Heart left ventricle (tissue), 16 donors: ENCODE measurements at regions not wholly inside any gene's neighbourhood (a gene's known extent, or its start where the extent isn't known, plus 50 kb on each side); places are given as distances from the start of the nearest gene placed in this dataset.

Experiments
- ATAC-seq, 4 donors: fragments of 200-7000 bp; cut with Tn5 transposase; one replicate each; pipeline ENCODE4 v1.9.1; 2020 to 2022; ENCODE audit warnings: moderate library complexity in 4 of 4, mild to moderate bottlenecking in 3 of 4, moderate number of reproducible peaks in 1 of 4
- DNase-seq, 5 donors: peaks; one replicate each; pipeline ENCODE4 v3.0.0-alpha.2; 2020
- H3K27ac ChIP-seq, 12 donors: fragments of 200-600 bp; sonication (generic) in 4 of 12; one replicate each; pipeline versions ENCODE4 v1.5.0 to v1.8.0; 2016 to 2022; ENCODE audit warnings: mild to moderate bottlenecking in 2 of 12
- H3K27me3 ChIP-seq, 9 donors: fragments of 200-600 bp; sonication (generic) in 2 of 9; one replicate each; pipeline versions ENCODE4 v1.5.1 to v1.8.0; 2016 to 2022; ENCODE audit warnings: mild to moderate bottlenecking in 3 of 9
- H3K36me3 ChIP-seq, 9 donors: fragments of 200-600 bp; sonication (generic) in 2 of 9; one replicate each; pipeline versions ENCODE4 v1.5.0 to v1.8.0; 2018 to 2022; ENCODE audit warnings: mild to moderate bottlenecking in 2 of 9
- H3K4me1 ChIP-seq, 12 donors: fragments of 200-600 bp; sonication (generic) in 4 of 12; one replicate each; pipeline versions ENCODE4 v1.5.0 to v1.8.0; 2016 to 2022; ENCODE audit warnings: mild to moderate bottlenecking in 3 of 12
- H3K4me3 ChIP-seq, 12 donors: fragments of 200-600 bp; sonication (generic) in 4 of 12; one replicate each; pipeline versions ENCODE4 v1.5.0 to v1.8.0; 2017 to 2022; ENCODE audit warnings: mild to moderate bottlenecking in 9 of 12, moderate library complexity in 4 of 12
- H3K9me3 ChIP-seq, 12 donors: fragments of 200-600 bp; sonication (generic) in 4 of 12; one replicate each; pipeline versions ENCODE4 v1.5.0 to v1.8.0; 2016 to 2022; ENCODE audit warnings: mild to moderate bottlenecking in 1 of 12
- POLR2A ChIP-seq, 2 donors: fragments of 450-650 bp; IDR thresholded peaks; one replicate each; pipeline ENCODE4 v1.6.1; 2017; ENCODE audit warnings: antibody characterized with exemption in 2 of 2, mild to moderate bottlenecking in 2 of 2, moderate library complexity in 2 of 2
- WGBS, 4 donors: extraction: QIAGEN DNeasy Blood & Tissue Kit in 2 of 4; methylation state at CpG; one replicate each; pipeline versions ENCODE4 v1.1.5 to v1.1.7; 2013 to 2018; 5-methylcytosine and 5-hydroxymethylcytosine counted together
- intact Hi-C, 10 donors: fragments of 100-400 bp; cut with DNase I; formaldehyde crosslinking; loops; one replicate each; pipeline versions ENCODE4 v1.11.1 to v1.14.2; 2022
- TF ChIP-seq, protein P1 (sequence below), 12 donors: fragments of 200-600 bp; sonication (generic) in 4 of 12; IDR thresholded peaks; one replicate each; pipeline versions ENCODE4 v1.5.0 to v1.8.0; 2018 to 2022; ENCODE audit warnings: antibody characterized with exemption in 12 of 12, mild to moderate bottlenecking in 5 of 12
- donor health status: ischemic (EF 13 %, LVEDD 7.1; RV severe dilation, severe dysfunction).
- donor health status: healthy with polysubstance abuse.
- donor health status: DM: no; HTN: yes; CAD: no.
- donor health status: DM: no; HTN: no; CAD: no.
- donor health status: ischemic (EF 25% LVEDD 6.9; RV normal size, moderate dysfunction).
- donor health status: ischemic (EF 25% LVEDD 5.7; RV mildly dilated, moderate dysfunction).
- donor health status: healthy.
- donor health status: DM: yes; HTN: yes; CAD: no.
- donor health status: ischemic (EF 35%, LVEDD 5.7; RV mildly dilated, moderate dysfunction).
- donor health status: nonischemic (EF 11% LVEDD 7.7; RV severe dilation, severe dysfunction).
- donor health status: DM: yes; HTN: yes; CAD: no.
- donor health status: PGD.
- donor health status: ischemic (EF 29% LVEDD 5.4; RV normal size, mild dysfunction).
- donor health status: nonischemic (EF 23%, LVEDD 6.1; RV moderate dilation, normal function).

DNA sequence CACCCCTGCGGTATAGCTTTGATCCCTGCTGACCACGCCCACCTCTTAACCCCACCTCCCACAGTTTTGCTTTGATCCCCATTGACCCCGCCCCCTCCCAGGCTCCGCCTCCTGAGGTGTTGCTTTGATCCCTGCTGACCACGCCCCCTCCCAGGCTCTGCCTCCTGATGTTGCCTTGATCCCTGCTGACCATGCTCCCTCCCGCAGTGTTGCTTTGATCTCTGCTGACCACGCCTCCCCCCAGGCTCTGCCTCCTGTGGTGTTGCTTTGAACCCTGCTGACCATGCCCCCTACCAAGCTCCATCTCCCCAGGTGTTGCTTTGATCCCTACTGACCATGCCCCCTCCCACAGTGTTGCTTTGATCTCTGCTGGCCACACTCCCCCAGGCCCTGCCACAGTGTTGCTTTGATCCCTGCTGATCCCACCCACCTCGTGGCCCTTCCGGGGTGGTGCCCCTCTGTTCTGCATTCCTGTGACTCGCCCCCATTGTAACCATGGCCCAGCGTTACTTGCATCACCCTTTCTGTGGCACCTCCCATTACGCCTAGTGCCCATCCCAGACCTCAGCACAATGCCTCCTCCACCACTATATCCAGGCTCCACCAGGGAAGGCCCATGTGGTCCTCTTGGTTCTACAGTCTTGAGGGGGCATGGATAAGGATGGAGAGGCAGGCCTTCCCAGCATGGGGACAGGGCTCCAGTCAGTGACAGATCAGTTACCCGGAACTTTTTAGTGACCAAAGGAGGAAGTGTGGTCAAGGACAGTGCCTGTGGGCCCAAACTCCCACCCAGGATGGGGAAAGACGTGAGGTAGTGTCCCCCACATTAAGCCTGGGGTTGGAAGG is 70.8 kb downstream of the ADRA2C start:
- H3K4me1 ChIP-seq, result no peaks in the 10 kb centered on the region
- intact Hi-C loops, result no loop called here
- 45 to 54% (median 51%) methylated on average over 14 of the region's 14 CpGs for WGBS, 4 donors
- peaks cover 0 to 47% (median 19%) of the 10 kb centered on the region in 9 donors for H3K27me3 ChIP-seq
- H3K4me3 ChIP-seq, result no peak overlapping the region
- H3K9me3 ChIP-seq, result peaks cover 0 to 8% (median 0%) of the 10 kb centered on the region in 12 donors
- no peak overlapping the region for H3K27ac ChIP-seq
- peak in 1 of 5 donors; percentile 36 for DNase-seq
- H3K36me3 ChIP-seq, result no peaks in the 10 kb centered on the region
- no peak for ATAC-seq
- no peak for TF ChIP-seq POLR2A (IDR thresholded peaks at IDR 0.05)
- TF ChIP-seq, protein P1, sequence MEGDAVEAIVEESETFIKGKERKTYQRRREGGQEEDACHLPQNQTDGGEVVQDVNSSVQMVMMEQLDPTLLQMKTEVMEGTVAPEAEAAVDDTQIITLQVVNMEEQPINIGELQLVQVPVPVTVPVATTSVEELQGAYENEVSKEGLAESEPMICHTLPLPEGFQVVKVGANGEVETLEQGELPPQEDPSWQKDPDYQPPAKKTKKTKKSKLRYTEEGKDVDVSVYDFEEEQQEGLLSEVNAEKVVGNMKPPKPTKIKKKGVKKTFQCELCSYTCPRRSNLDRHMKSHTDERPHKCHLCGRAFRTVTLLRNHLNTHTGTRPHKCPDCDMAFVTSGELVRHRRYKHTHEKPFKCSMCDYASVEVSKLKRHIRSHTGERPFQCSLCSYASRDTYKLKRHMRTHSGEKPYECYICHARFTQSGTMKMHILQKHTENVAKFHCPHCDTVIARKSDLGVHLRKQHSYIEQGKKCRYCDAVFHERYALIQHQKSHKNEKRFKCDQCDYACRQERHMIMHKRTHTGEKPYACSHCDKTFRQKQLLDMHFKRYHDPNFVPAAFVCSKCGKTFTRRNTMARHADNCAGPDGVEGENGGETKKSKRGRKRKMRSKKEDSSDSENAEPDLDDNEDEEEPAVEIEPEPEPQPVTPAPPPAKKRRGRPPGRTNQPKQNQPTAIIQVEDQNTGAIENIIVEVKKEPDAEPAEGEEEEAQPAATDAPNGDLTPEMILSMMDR (IDR thresholded peaks at IDR 0.05), result no peak

DNA sequence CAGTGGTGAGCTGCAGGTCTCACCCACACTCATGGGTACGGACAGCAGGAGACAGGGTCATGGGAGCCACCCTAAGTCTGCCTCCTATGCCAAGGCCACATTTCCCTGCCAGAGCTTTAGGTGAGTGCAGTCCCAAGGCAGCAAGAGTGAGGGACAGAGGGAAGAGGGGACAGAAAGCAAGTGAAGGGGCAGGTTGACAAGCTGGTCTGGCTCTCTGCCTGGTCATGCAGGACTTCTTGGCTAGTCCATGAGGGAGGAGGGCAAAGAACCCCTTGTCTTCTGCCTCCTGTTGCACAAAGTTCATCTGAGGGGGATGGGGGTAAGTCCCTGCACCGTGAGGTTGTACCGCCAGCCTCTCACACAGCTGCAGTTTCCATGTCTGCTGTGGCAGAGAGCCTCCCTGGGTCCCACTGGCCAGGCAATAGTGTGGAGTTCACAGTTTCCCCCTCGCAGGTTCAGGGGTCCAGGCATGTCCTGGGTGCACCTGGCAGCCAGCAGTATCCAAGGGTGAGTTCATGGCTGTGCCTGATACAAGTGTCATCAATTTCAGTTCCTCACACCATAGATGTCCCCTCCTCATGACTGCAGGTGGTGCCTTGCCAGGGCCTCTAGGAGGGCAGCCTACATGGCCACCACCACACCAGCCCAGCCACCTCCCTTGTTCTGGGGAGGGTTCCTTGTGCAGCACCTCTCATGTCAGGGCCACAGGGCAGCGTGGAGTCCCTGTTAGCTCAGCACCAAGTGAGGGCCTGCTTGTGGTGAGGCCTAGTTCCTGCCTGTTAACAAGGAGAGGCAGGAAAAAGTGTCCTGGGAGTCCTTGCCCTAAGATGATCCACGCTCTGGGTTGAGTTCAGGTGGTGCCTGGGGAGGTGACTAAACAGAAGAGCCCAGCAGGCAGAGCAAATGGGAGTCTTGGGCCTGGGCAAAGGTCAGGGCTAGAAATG is 72.5 kb downstream of the ADRA2C start:
- TF ChIP-seq, protein P1 (IDR thresholded peaks at IDR 0.05), result no peak
- no peak for TF ChIP-seq POLR2A (IDR thresholded peaks at IDR 0.05)
- Histone ChIP-seq H3K4me3 (no peak overlapping the region), H3K9me3 (peaks cover 0 to 8% (median 0%) of the 10 kb centered on the region in 12 donors), H3K27me3 (peaks cover 0 to 37% (median 13%) of the 10 kb centered on the region in 9 donors), H3K27ac (no peak overlapping the region), H3K36me3 (no peaks in the 10 kb centered on the region), H3K4me1 (no peaks in the 10 kb centered on the region)
- 74 to 94% (median 90%) methylated on average over 5 to 6 of the region's 6 CpGs for WGBS, 4 donors
- DNase-seq (peak in 1 of 5 donors; percentile 34), ATAC-seq (no peak)
- intact Hi-C loops, result no loop called here

DNA sequence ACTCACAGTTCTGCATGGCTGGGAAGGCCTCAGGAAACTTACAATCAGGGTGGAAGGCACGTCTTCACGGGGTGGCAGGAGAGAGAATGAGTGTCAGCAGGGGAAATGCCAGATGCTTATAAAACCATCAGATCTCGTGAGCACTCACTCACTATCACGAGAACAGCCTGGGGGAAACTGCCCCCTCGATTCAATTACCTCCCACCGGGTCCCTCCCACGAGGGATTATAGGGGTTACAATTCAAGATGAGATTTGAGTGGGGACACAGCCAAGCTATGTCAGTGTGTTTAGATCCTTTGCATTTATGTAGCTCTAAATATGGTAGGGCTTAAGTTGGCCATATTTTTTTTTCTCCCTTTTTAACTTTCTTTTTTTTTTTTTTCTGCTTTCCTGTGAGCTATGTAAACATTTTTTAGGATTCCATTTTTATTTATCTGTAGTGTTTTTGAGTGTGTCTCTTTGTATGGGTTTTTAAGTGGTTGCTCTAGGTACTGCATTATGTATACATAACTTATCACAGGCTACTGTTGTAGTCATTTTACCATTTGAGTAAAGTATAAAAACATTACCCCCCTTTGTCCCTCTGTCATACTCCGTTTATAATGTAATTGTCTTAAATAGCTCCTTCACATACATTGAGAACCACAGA is 79.0 kb downstream of the ADRA2C start:
- WGBS, 4 donors, result 28 to 42% (median 36%) methylated on average over 8 of the region's 8 CpGs
- H3K27ac ChIP-seq, result no peak overlapping the region
- no peak overlapping the region for H3K4me3 ChIP-seq
- DNase-seq, result no peak
- TF ChIP-seq, protein P1 (IDR thresholded peaks at IDR 0.05), result peak in 1 of 12 donors; percentile 22
- TF ChIP-seq POLR2A (IDR thresholded peaks at IDR 0.05), result no peak
- ATAC-seq, result no peak
- peaks cover 0 to 7% (median 0%) of the 10 kb centered on the region in 9 donors for H3K27me3 ChIP-seq
- peaks cover 0 to 9% (median 0%) of the 10 kb centered on the region in 12 donors for H3K9me3 ChIP-seq
- no peaks in the 10 kb centered on the region for H3K4me1 ChIP-seq
- H3K36me3 ChIP-seq, result no peaks in the 10 kb centered on the region
- intact Hi-C loops, result no loop called here
